ENCODE measurements at regions not wholly inside any gene's neighbourhood (a gene's known extent, or its start where the extent isn't known, plus 50 kb on each side); places are given as distances from the start of the nearest gene placed in this dataset.
"Not testable (repeated sequence)": the region's sequence is repeated elsewhere in the genome, so short reads cannot be mapped to it uniquely, and the experiment has no call there.

GRCh38 chr6:47407300-47408281 lies 70.0 kb upstream of the CD2AP start:
- no peak for DNase-seq (ENCODE audit: low read depth)

- peak; percentile 55 for DNase-seq (ENCODE audit: low read depth)
These were observed 63.7 kb upstream of the CD2AP start for GRCh38 chr6:47413752-47414422.

DNA sequence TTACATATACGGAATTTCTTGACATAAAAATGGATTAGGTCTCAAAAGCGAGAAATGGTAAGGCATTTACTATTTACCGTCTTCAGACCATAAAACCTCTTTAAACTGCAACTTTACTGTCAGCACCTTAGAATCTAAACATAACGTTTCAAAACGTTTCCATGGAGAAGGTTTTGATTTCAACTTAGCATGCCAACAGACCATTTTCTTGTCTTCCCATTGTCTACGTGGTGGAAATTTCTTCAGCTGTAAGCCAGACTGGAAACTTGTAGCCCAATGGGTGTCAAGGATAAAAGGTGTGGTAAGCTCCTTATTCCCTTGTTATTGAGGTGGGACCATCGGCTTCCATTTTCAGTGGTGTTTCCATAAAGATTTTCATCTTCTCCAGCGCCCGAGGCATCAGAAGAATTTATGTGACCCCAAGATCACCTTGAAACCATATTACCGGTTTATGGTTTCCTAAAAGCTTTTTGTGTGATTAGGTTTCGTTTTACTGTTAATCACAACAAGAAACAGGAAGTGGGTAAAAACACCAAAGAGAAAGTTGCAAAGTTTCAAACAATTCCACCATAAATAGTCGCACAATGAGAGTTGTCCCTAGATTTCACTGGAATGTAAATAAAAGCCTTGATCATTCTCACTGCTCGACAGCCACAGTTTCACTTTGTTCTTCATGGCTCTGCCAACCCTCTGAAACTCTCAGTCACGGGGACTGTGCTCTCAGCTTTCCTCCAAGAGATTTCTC lies 63.0 kb upstream of the CD2AP start:
- DNase-seq (ENCODE audit: low read depth): peak; percentile 12

DNA sequence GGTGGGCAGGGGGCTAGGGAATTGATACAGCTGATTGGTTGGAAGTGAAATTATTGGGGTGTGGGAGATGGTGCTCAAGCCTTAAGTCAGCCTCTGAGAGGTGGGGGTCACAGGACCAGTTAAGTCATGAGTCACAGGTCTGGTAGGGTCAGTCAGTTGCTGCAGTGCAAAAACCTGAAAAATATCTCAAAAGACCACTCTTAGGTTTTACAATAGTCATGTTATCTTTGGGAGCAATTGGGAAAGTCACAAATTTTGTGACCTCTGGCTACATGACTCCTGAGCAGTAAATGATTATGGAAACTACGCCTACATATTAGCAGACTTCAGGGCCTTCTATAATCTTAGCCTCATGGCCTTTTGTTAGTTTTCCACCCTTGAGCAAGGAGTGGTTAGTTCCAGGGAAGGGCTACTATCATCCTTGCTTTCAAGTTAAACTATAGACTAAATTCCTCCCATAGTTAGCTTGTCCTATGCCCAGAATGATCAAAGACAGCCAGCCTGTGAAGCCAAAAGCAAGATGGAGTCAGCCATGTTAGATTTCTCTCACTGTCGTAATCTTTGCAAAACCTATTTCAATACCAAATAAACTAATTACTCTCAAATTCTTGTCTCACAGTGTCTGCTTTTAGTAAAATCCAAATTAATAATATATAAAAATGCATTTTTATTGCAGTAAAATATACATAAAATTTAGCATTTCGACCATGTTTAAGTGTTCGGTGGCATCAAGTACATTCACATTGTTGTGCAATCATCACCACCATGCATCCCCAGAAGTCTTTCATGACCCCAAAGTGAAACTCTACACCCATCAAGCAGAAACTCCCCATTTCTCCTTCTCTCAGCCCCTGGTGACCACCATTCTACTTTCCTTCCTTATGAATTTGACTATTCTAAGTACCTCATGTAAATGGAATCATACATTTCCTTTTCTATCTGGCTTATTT lies 60.9 kb upstream of the CD2AP start:
- DNase-seq (ENCODE audit: low read depth): no peak

- DNase-seq (ENCODE audit: low read depth): no peak
These were observed 58.0 kb upstream of the CD2AP start for GRCh38 chr6:47419621-47420020.

DNA sequence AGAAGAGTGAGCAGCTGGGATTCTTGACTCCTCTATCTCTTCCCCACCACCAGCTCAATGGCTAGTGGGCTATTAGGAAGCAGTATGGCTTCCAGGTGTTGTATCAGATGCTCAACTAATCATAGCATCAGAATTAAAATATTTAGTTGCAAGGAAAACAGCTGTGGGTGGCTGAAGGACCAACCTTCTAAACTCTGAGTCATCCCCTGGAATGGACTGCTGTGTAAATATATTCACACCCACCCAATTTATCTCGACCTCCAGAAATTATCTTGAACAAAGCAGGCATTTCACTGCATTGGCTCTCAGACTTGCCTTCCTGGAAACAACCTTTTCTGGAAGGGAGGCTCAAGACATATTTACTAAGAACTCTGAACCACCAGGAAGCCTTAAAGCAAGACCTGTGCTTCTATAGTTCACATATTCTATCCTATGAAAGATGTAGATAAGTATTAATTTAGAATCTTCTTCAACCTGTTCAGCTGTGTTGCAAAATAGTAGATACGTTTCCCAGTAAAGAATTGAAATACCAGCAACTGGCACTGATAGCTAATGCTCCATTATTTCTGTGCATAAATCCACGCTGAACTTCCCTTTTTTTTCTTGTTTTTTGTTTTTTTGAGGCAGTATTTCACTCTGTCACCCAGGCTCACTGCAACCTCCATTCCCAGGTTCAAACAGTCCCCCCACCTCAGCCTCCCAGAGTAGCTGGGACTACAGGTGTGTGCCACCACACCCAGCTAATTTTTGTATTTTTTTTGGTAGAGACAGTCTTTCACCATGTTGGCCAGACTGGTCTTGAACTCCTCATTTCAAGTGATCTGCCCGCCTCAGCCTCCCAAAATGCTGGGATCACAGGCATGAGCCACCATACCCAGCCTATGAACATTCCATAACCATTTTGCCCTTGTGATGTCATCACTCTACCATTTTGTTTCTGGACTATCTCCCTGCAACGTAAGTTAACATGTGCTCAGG lies 56.9 kb upstream of the CD2AP start:
- DNase-seq (ENCODE audit: low read depth): no peak

DNA sequence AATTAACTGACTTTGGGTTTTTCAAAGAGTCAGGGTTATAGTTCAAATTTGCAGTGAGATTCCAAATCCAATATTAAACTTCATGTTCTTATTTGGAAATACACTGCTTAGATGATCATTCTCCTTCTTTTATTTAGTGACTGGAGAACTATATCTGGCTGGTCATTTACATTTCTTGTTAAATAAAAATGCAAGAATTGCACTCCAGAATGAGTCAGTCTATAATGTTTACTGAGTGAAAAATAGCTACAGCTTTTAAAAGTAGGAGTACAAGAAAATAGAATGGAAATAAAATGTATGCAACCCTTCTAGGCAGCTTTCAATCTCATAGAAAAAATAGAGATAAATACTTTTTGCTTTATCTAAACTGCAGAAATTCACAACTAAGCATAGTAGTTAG lies 54.5 kb upstream of the CD2AP start:
- DNase-seq (ENCODE audit: low read depth): no peak

DNA sequence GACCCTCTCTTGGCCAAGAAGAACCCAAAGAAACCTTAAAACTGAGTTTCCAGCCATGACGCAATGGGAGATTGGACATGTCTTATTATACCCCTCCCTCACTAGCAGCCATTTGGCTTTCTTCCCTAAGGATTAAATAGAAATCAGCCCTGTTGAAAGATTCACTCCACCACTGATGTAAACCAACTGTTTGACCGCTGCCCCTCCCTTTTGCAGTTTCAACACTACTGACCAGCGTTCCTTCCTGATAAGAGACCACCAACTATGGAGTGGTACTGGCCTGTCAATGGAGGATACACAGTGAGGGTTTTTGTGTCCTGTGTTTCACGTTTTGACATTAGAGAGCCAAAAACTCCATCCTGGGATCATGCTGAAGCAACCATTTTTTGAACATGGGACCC lies 53.2 kb upstream of the CD2AP start:
- DNase-seq (ENCODE audit: low read depth): no peak

GRCh38 chr6:47425724-47426123 lies 51.9 kb upstream of the CD2AP start:
- not testable (repeated sequence) for DNase-seq (ENCODE audit: low read depth)

- no peak for DNase-seq (ENCODE audit: low read depth)
These were observed 50.9 kb upstream of the CD2AP start for GRCh38 chr6:47426524-47427302.

DNA sequence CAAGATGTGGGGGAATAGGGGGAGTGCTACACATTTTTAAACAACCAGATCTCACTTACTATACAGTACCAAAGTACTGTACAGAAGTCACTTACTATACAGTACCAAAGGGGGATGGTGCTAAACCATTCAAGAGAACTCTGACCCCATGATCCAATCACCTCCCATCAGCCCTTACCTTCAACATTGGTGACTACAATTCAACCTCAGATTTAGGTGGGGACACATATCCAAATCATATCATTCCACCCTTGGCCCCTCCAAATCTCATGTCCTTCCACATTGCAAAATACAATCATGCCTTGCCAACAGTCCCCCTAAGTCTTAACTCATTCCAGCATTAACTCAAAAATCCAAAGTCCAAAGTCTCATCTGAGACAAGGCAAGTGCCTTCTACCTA lies 49.9 kb upstream of the CD2AP start:
- no peak for DNase-seq (ENCODE audit: low read depth)
